ENCODE measurements at regions not wholly inside any gene's neighbourhood (a gene's known extent, or its start where the extent isn't known, plus 50 kb on each side); places are given as distances from the start of the nearest gene placed in this dataset.

GRCh38 chr4:161101881-161102280 lies 1061.9 kb downstream of the FSTL5 start:
- DNase-seq = no peak

GRCh38 chr4:161097821-161098220 lies 1066.0 kb downstream of the FSTL5 start:
- DNase-seq = no peak

- DNase-seq = no peak
Measured at GRCh38 chr4:161061046-161061445, 1102.8 kb downstream of the FSTL5 start.

Data from T-helper 2 cell (primary cell).